Gastroesophageal sphincter (tissue), 3 donors: ENCODE measurements at regions not wholly inside any gene's neighbourhood (a gene's known extent, or its start where the extent isn't known, plus 50 kb on each side); places are given as distances from the start of the nearest gene placed in this dataset.

Experiments used
- CTCF ChIP-seq, 4 experiments: fragments of 200-600 bp in 2 of 4; fragments of 450-650 bp in 2 of 4; sonication (generic) in 1 of 4; IDR thresholded peaks; one replicate each; pipeline ENCODE4 v1.5.1; 2017 to 2019; ENCODE audit warnings: antibody characterized with exemption in 4 of 4, mild to moderate bottlenecking in 2 of 4, moderate library complexity in 2 of 4
- EP300 ChIP-seq: sonication (generic); formaldehyde crosslinking; IDR thresholded peaks from one replicate; pipeline ENCODE4 v1.6.1; 2017; ENCODE audit warnings: antibody characterized with exemption, mild to moderate bottlenecking

- TF ChIP-seq CTCF (IDR thresholded peaks at IDR 0.05), result no peak
- TF ChIP-seq EP300, result no peak
Measured at GRCh38 chrX:93598076-93598475, 75.3 kb downstream of the NAP1L3 start.
